Stomach (tissue), 8 donors: ENCODE measurements at regions not wholly inside any gene's neighbourhood (a gene's known extent, or its start where the extent isn't known, plus 50 kb on each side); places are given as distances from the start of the nearest gene placed in this dataset.

ENCODE experiments used
- DNase-seq, 2 donors: peaks; one replicate each; pipeline versions ENCODE4 v3.0.0 to v3.0.0-alpha.2; 2013 to 2019
- H3K27ac ChIP-seq, 5 donors: fragments of 200-600 bp in 4 of 5; sonication (generic) in 4 of 5; one replicate each; pipeline ENCODE4 v1.5.1; 2013 to 2019; ENCODE audit warnings: mild to moderate bottlenecking in 1 of 5, moderate library complexity in 1 of 5
- H3K27me3 ChIP-seq, 3 donors: fragments of 200-600 bp; sonication (generic); one replicate each; pipeline ENCODE4 v1.5.1; 2017 to 2019; ENCODE audit warnings: mixed run types in 1 of 3
- H3K36me3 ChIP-seq, 4 donors: fragments of 200-600 bp; sonication (generic); 1 replicate in 3 of 4; 2 replicates in 1 of 4; pipeline ENCODE4 v1.5.1; 2016 to 2019
- H3K4me1 ChIP-seq, 4 donors: fragments of 200-600 bp; sonication (generic); one replicate each; pipeline ENCODE4 v1.5.1; 2016 to 2019
- H3K4me3 ChIP-seq, 4 donors: fragments of 200-600 bp; sonication (generic) in 3 of 4; one replicate each; pipeline ENCODE4 v1.5.1; 2016 to 2019; ENCODE audit warnings: mild to moderate bottlenecking in 1 of 4
- H3K9me3 ChIP-seq, 4 donors: fragments of 200-600 bp; sonication (generic); one replicate each; pipeline ENCODE4 v1.5.1; 2016 to 2019
- EP300 ChIP-seq: sonication (generic); formaldehyde crosslinking; IDR thresholded peaks from one replicate; pipeline ENCODE4 v1.6.1; 2017; ENCODE audit warnings: antibody characterized with exemption
- POLR2A ChIP-seq, 4 donors: fragments of 450-650 bp; IDR thresholded peaks; one replicate each; pipeline ENCODE4 v1.6.1; 2016; ENCODE audit warnings: antibody characterized with exemption in 4 of 4, control low read depth in 2 of 4, mild to moderate bottlenecking in 1 of 4, moderate library complexity in 1 of 4
- POLR2AphosphoS5 ChIP-seq, 3 donors: sonication (generic); formaldehyde crosslinking; IDR thresholded peaks; one replicate each; pipeline ENCODE4 v1.6.1; 2016; ENCODE audit warnings: antibody characterized with exemption in 3 of 3
- WGBS, 5 donors: extraction: QIAGEN DNeasy Blood & Tissue Kit in 3 of 5; methylation state at CpG; one replicate each; pipeline versions ENCODE4 v1.1.5 to v1.1.7; 2013 to 2018; 5-methylcytosine and 5-hydroxymethylcytosine counted together
- intact Hi-C: fragments of 100-400 bp; cut with DNase I; formaldehyde crosslinking; loops from one replicate; pipeline ENCODE4 v1.15.1; 2023; ENCODE audit warnings: low total_unique reads
- TF ChIP-seq, protein P1 (sequence below), 7 experiments: fragments of 450-650 bp in 4 of 7; fragments of 200-600 bp in 3 of 7; sonication (generic) in 3 of 7; IDR thresholded peaks; one replicate each; pipeline ENCODE4 v1.5.1; 2016 to 2019; ENCODE audit warnings: antibody characterized with exemption in 7 of 7, control low read depth in 2 of 7, mild to moderate bottlenecking in 1 of 7
- donor health status: healthy with polysubstance abuse.
- donor health status: Bipolar disorder and iron deficiency.
- donor health status: healthy.

DNA sequence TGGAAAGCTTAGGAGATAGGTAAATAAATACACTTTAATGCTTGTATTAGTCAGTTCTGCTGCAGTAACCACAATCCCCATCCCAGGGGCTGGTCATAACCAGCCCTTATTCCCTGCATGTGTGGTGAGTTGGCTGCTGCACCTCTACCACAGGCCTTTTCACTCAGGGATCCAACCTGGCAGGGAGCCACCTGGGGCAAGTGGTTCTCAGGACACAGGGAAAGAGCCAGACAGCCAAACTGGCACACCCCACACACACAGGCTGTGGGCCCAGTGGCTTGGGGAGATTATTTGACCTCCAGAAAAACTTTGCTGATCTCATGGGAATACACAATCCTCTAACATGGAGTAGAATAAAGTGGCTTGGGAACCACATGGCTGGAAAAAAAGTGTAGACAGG, 400.0 kb upstream of the RNF32 start:
- Histone ChIP-seq H3K27ac (no peak overlapping the region), H3K36me3 (no peaks in the 10 kb centered on the region), H3K4me1 (no peaks in the 10 kb centered on the region), H3K27me3 (no peaks in the 10 kb centered on the region), H3K4me3 (no peak overlapping the region), H3K9me3 (no peaks in the 10 kb centered on the region)
- no peak for DNase-seq
- intact Hi-C loops = no loop called here
- TF ChIP-seq POLR2A (IDR thresholded peaks at IDR 0.05) (no peak), POLR2AphosphoS5 (IDR thresholded peaks at IDR 0.05) (no peak), EP300 (no peak)
- TF ChIP-seq, protein P1, sequence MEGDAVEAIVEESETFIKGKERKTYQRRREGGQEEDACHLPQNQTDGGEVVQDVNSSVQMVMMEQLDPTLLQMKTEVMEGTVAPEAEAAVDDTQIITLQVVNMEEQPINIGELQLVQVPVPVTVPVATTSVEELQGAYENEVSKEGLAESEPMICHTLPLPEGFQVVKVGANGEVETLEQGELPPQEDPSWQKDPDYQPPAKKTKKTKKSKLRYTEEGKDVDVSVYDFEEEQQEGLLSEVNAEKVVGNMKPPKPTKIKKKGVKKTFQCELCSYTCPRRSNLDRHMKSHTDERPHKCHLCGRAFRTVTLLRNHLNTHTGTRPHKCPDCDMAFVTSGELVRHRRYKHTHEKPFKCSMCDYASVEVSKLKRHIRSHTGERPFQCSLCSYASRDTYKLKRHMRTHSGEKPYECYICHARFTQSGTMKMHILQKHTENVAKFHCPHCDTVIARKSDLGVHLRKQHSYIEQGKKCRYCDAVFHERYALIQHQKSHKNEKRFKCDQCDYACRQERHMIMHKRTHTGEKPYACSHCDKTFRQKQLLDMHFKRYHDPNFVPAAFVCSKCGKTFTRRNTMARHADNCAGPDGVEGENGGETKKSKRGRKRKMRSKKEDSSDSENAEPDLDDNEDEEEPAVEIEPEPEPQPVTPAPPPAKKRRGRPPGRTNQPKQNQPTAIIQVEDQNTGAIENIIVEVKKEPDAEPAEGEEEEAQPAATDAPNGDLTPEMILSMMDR (IDR thresholded peaks at IDR 0.05) = no peak

- peak in 1 of 2 donors; percentile 8 for DNase-seq
- intact Hi-C loops = no loop called here
- Histone ChIP-seq H3K4me3 (no peak overlapping the region), H3K36me3 (no peaks in the 10 kb centered on the region), H3K27ac (no peak overlapping the region), H3K27me3 (no peaks in the 10 kb centered on the region), H3K4me1 (no peaks in the 10 kb centered on the region), H3K9me3 (no peaks in the 10 kb centered on the region)
- TF ChIP-seq POLR2A (IDR thresholded peaks at IDR 0.05) (no peak), POLR2AphosphoS5 (IDR thresholded peaks at IDR 0.05) (no peak), EP300 (no peak)
- TF ChIP-seq, protein P1 (IDR thresholded peaks at IDR 0.05) = no peak
- 87 to 92% (median 91%) methylated on average over 19 of the region's 19 CpGs for WGBS, 5 donors
Measured at GRCh38 chr7:156238366-156239133, 402.0 kb upstream of the RNF32 start.

DNA sequence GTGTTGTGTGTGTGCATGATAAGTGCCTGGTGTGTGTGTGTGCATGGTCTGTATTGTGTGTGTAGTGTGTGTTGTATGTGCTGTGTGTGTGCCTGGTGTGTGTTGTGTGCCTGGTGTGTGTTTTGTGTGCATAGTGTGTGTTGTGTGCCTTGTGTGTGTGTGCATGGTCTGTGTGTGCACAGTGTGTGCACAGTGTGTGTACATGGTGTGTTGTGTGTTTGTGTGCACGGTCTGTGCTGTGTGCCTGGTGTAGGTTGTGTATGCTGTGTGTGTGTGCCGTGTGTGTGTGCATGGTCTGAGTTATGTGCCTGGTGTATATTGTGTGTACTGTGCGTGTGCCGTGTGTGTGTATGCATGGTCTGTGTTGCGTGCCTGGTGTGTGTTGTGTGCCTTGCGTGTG, 403.0 kb upstream of the RNF32 start:
- no peaks in the 10 kb centered on the region for H3K27me3 ChIP-seq
- WGBS, 5 donors = 96 to 98% (median 96%) methylated on average over 6 of the region's 6 CpGs
- intact Hi-C loops = no loop called here
- no peak overlapping the region for H3K27ac ChIP-seq
- H3K4me1 ChIP-seq = no peaks in the 10 kb centered on the region
- TF ChIP-seq EP300 = no peak
- TF ChIP-seq POLR2A (IDR thresholded peaks at IDR 0.05) = no peak
- TF ChIP-seq, protein P1 (IDR thresholded peaks at IDR 0.05) = no peak
- no peak for TF ChIP-seq POLR2AphosphoS5 (IDR thresholded peaks at IDR 0.05)
- no peaks in the 10 kb centered on the region for H3K36me3 ChIP-seq
- no peak for DNase-seq
- no peaks in the 10 kb centered on the region for H3K9me3 ChIP-seq
- H3K4me3 ChIP-seq = no peak overlapping the region

- H3K27ac ChIP-seq = no peak overlapping the region
- WGBS, 5 donors = 93 to 95% (median 93%) methylated on average over 15 of the region's 15 CpGs
- TF ChIP-seq POLR2A (IDR thresholded peaks at IDR 0.05) (no peak), EP300 (no peak), POLR2AphosphoS5 (IDR thresholded peaks at IDR 0.05) (no peak)
- TF ChIP-seq, protein P1 (IDR thresholded peaks at IDR 0.05) = no peak
- H3K4me1 ChIP-seq = no peaks in the 10 kb centered on the region
- no peak overlapping the region for H3K4me3 ChIP-seq
- no peaks in the 10 kb centered on the region for H3K36me3 ChIP-seq
- no peaks in the 10 kb centered on the region for H3K9me3 ChIP-seq
- intact Hi-C loops = no loop called here
- no peak for DNase-seq
- H3K27me3 ChIP-seq = no peaks in the 10 kb centered on the region
Measured at GRCh38 chr7:156236936-156237599, 403.5 kb upstream of the RNF32 start.
